ENCODE measurements at regions not wholly inside any gene's neighbourhood (a gene's known extent, or its start where the extent isn't known, plus 50 kb on each side); places are given as distances from the start of the nearest gene placed in this dataset.

DNA sequence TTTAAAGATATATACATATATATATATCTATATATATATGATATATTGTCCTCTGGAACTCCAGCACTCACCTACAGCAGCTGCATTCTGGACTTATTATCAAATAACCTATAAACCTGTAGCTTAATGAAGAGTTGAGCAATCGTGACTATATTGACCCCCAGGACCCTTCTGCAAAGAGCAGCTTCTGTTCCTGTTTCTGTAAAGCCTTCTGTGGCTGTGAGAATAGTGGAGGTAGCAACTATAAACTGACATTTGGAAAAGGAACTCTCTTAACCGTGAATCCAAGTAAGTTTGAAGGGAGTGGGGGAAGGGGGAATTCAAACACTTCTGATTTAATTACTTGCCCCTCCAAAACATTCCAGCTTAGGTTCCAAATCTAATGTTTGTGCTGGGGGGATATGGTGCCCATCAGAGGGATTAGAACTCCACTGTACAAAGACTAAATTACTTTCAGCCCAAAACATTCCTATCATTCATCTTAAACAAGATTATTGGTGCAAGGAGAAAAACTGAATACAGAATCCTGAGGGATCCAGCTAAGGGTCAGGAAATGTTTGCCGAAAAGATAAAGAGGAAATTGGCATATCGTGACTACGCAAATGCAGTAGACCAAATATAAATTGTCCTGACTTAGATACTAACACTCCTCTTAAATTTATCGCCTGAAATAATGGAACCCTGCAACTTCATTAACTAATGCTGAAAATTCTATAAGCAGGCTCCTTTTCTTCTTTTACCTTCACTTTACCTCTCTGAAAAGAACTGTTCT is 106.1 kb downstream of the DAD1 start:
- FAIRE-seq (no peak), DNase-seq (ENCODE audit: insufficient read length, low spot score) (no peak)
- TF ChIP-seq CTCF (IDR thresholded peaks at IDR 0.05; ENCODE audit: insufficient read depth, missing control alignments), result no peak

GRCh38 chr14:22482085-22482694 is 106.8 kb downstream of the DAD1 start:
- DNase-seq (ENCODE audit: insufficient read length, low spot score) (no peak), FAIRE-seq (no peak)
- no peak for TF ChIP-seq CTCF (IDR thresholded peaks at IDR 0.05; ENCODE audit: insufficient read depth, missing control alignments)

DNA sequence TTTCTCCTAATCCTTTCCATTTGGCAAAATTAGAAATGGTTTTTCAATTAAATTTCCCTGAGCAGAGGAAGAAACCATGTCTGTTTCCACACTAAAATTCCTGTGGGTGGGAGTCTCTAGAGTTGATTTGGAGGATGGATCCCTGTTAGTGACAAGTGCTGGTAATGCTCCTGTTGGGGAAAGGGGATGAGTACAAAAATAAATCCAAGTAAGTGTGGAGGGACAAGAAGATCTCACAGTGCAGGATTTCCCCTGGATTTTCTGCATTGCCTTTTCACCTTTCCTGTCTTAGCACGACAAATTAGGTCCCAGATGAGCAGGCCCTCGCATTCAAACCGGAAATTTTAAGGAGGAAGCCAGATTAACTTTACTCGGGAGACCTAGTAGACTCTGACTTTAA is 107.5 kb downstream of the DAD1 start:
- FAIRE-seq (no peak), DNase-seq (ENCODE audit: insufficient read length, low spot score) (no peak)
- no peak for TF ChIP-seq CTCF (IDR thresholded peaks at IDR 0.05; ENCODE audit: insufficient read depth, missing control alignments)

DNA sequence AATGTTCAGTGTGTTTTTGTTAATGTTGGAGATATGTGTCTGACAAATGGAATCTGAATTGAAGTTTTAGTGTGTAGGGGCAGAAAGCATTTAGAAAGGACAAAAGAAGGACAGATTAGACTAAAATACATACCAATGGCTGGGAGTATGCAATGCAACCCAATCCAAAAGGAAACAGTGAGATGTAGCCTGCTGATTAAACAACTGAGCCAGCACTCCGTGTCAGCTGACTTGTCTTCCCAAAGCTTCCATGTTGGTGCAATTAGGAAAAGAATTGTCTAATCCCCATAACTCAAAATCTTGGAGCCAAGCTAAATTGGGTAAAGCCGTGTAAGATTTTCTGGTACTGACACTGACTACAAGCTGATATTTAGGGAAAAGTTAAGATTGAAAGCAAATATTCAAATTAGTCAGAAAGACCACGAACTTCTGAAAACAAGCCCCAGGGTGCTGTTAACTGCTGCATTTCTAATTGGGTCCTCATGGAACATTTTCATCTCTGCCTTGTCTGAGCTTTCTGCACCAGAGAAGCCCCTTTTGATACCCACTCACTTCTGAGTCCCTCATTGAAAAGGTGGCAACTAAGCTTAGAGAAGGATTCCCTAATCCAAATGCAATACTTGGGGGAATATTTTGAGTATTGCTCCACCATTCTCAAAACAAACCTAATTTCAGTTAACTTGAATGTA is 109.1 kb downstream of the DAD1 start:
- DNase-seq (ENCODE audit: insufficient read length, low spot score) (no peak), FAIRE-seq (no peak)
- no peak for TF ChIP-seq CTCF (IDR thresholded peaks at IDR 0.05; ENCODE audit: insufficient read depth, missing control alignments)

- FAIRE-seq (no peak), DNase-seq (ENCODE audit: insufficient read length, low spot score) (no peak)
Measured at GRCh38 chr14:22479132-22479531, 109.9 kb downstream of the DAD1 start.

DNA sequence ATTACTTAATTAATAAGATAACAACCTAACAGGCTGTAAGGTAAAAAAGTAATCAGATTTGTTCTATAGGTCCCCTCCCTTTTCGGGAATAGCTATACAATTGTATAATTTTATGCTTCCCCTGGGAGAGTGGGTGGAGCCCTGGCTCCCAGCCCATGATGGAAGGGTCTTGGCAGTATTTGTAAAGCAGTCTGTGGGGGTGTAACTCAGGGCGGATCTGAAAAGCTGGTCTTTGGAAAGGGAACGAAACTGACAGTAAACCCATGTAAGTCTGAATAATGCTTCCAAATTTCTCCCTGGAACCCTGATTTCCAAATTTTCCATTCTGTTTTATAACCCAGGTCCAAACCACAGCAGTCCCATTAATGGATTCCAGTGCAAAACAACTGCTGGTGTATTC is 110.4 kb downstream of the DAD1 start:
- DNase-seq (ENCODE audit: insufficient read length, low spot score), result no peak
- TF ChIP-seq CTCF (IDR thresholded peaks at IDR 0.05; ENCODE audit: insufficient read depth, missing control alignments), result no peak
- no peak for FAIRE-seq

More at GRCh38 chr14:22479132-22479531, 109.9 kb downstream of the DAD1 start:
- no peak for TF ChIP-seq CTCF (IDR thresholded peaks at IDR 0.05; ENCODE audit: insufficient read depth, missing control alignments)

All from D721Med (cell line).